Mammary epithelial cell (primary cell): ENCODE measurements at regions not wholly inside any gene's neighbourhood (a gene's known extent, or its start where the extent isn't known, plus 50 kb on each side); places are given as distances from the start of the nearest gene placed in this dataset.

Experiments used
- CTCF ChIP-seq, 2 donors: IDR thresholded peaks in 1 of 2; conservative IDR thresholded peaks in 1 of 2; 2 replicates each; pipeline ENCODE4 v1.5.1; 2011 to 2012; ENCODE audit warnings: inconsistent platforms in 2 of 2, low read length in 2 of 2, mild to moderate bottlenecking in 2 of 2, control low read depth in 1 of 2, low read depth in 1 of 2; ENCODE audit not compliant: insufficient read depth in 1 of 2; ENCODE audit errors: extremely low read depth in 1 of 2
- EZH2 ChIP-seq: IDR thresholded peaks from 2 replicates; pipeline ENCODE4 v1.6.1; 2012; ENCODE audit warnings: low read length, inconsistent platforms, borderline replicate concordance

- TF ChIP-seq EZH2 (no peak), CTCF (conservative IDR thresholded peaks at IDR 0.05 in 1 of 2, IDR thresholded peaks at IDR 0.05 in 1 of 2; ENCODE audit: extremely low read depth in 1 of 2, insufficient read depth in 1 of 2, low read depth in 1 of 2, low read length in 2 of 2) (no peak)
Observed at GRCh38 chr6:169909113-169909512, 157.7 kb downstream of the ERMARD start.
